ENCODE measurements at regions not wholly inside any gene's neighbourhood (a gene's known extent, or its start where the extent isn't known, plus 50 kb on each side); places are given as distances from the start of the nearest gene placed in this dataset.

GRCh38 chr10:23768281-23768680 is 329.4 kb downstream of the OTUD1 start:
- Histone ChIP-seq H3K36me3 (no peaks in the 10 kb centered on the region), H3K27ac (no peak overlapping the region), H3K4me1 (no peaks in the 10 kb centered on the region), H3K27me3 (no peaks in the 10 kb centered on the region), H3K4me3 (no peak overlapping the region), H3K9me3 (peaks cover 0 to 4% (median 0%) of the 10 kb centered on the region in 4 donors)
- intact Hi-C loops (cut with DNase I), result no loop called here
- WGBS, 2 donors, result 79 to 89% methylated on average over 1 of the region's 1 CpG
- TF ChIP-seq POLR2AphosphoS5 (IDR thresholded peaks at IDR 0.05) (no peak), CTCF (IDR thresholded peaks at IDR 0.05) (no peak), EP300 (IDR thresholded peaks at IDR 0.05) (no peak), POLR2A (IDR thresholded peaks at IDR 0.05) (no peak)
- no peak for DNase-seq

GRCh38 chr10:23777153-23777552 is 338.3 kb downstream of the OTUD1 start:
- Histone ChIP-seq H3K4me1 (no peaks in the 10 kb centered on the region), H3K27ac (no peak overlapping the region), H3K36me3 (no peaks in the 10 kb centered on the region), H3K27me3 (no peaks in the 10 kb centered on the region), H3K9me3 (no peaks in the 10 kb centered on the region), H3K4me3 (no peak overlapping the region)
- intact Hi-C loops (cut with DNase I), result no loop called here
- 22 to 46% methylated on average over 2 of the region's 2 CpGs for whole genome bisulfite sequencing, 2 donors
- DNase-seq, result no peak
- no peak for TF ChIP-seq POLR2AphosphoS5 (IDR thresholded peaks at IDR 0.05)
- TF ChIP-seq POLR2A (IDR thresholded peaks at IDR 0.05), result no peak
- no peak for TF ChIP-seq CTCF (IDR thresholded peaks at IDR 0.05)
- no peak for TF ChIP-seq EP300 (IDR thresholded peaks at IDR 0.05)

GRCh38 chr10:23779301-23779700 is 340.4 kb downstream of the OTUD1 start:
- Histone ChIP-seq H3K27ac (no peak overlapping the region), H3K9me3 (no peaks in the 10 kb centered on the region), H3K27me3 (no peaks in the 10 kb centered on the region), H3K36me3 (no peaks in the 10 kb centered on the region), H3K4me3 (no peak overlapping the region), H3K4me1 (no peaks in the 10 kb centered on the region)
- no peak for TF ChIP-seq EP300 (IDR thresholded peaks at IDR 0.05)
- no peak for TF ChIP-seq CTCF (IDR thresholded peaks at IDR 0.05)
- no peak for TF ChIP-seq POLR2AphosphoS5 (IDR thresholded peaks at IDR 0.05)
- TF ChIP-seq POLR2A (IDR thresholded peaks at IDR 0.05), result no peak
- WGBS, 2 donors, result 68 to 70% methylated on average over 4 of the region's 4 CpGs
- no peak for DNase-seq
- intact Hi-C loops (cut with DNase I), result no loop called here

GRCh38 chr10:23780331-23780730 is 341.5 kb downstream of the OTUD1 start:
- Histone ChIP-seq H3K4me1 (no peaks in the 10 kb centered on the region), H3K9me3 (no peaks in the 10 kb centered on the region), H3K4me3 (no peak overlapping the region), H3K27ac (no peak overlapping the region), H3K36me3 (no peaks in the 10 kb centered on the region), H3K27me3 (no peaks in the 10 kb centered on the region)
- WGBS, 2 donors, result 30 to 54% methylated on average over 1 of the region's 1 CpG
- DNase-seq, result no peak
- TF ChIP-seq EP300 (IDR thresholded peaks at IDR 0.05), result no peak
- TF ChIP-seq CTCF (IDR thresholded peaks at IDR 0.05), result no peak
- TF ChIP-seq POLR2A (IDR thresholded peaks at IDR 0.05), result no peak
- TF ChIP-seq POLR2AphosphoS5 (IDR thresholded peaks at IDR 0.05), result no peak
- intact Hi-C loops (cut with DNase I), result no loop called here

- H3K4me1 ChIP-seq, result no peaks in the 10 kb centered on the region
- no peak overlapping the region for H3K4me3 ChIP-seq
- no peaks in the 10 kb centered on the region for H3K27me3 ChIP-seq
- H3K9me3 ChIP-seq, result no peaks in the 10 kb centered on the region
- intact Hi-C loops (cut with DNase I), result no loop called here
- DNase-seq, result no peak
- no peaks in the 10 kb centered on the region for H3K36me3 ChIP-seq
- H3K27ac ChIP-seq, result no peak overlapping the region
- no peak for TF ChIP-seq EP300 (IDR thresholded peaks at IDR 0.05)
- no peak for TF ChIP-seq CTCF (IDR thresholded peaks at IDR 0.05)
- 61 to 92% methylated on average over 1 of the region's 1 CpG for WGBS, 2 donors
Observed at GRCh38 chr10:23786594-23786993, 347.7 kb downstream of the OTUD1 start.

Data from sigmoid colon (tissue), 6 donors.